NOMO-1 treated with dmso at 0.1 percent for 144 hours (cell line): ENCODE measurements at regions not wholly inside any gene's neighbourhood (a gene's known extent, or its start where the extent isn't known, plus 50 kb on each side); places are given as distances from the start of the nearest gene placed in this dataset.
"Not testable (repeated sequence)": the region's sequence is repeated elsewhere in the genome, so short reads cannot be mapped to it uniquely, and the experiment has no call there.

ENCODE experiments used
- DNase-seq: peaks from one replicate; lab custom pipeline; 2025; ENCODE audit not compliant: unreplicated experiment; lab: John Stamatoyannopoulos, UW

- no peak for DNase-seq
Measured at GRCh38 chr6:90678049-90678779, 91.3 kb upstream of the MAP3K7 start.

- DNase-seq = no peak
Measured at GRCh38 chr6:90677440-90677839, 90.6 kb upstream of the MAP3K7 start.

- no peak for DNase-seq
Measured at GRCh38 chr6:90676516-90677300, 89.8 kb upstream of the MAP3K7 start.

GRCh38 chr6:90675107-90675506 is 88.2 kb upstream of the MAP3K7 start:
- DNase-seq = not testable (repeated sequence)

- DNase-seq = not testable (repeated sequence)
Measured at GRCh38 chr6:90674077-90674476, 87.2 kb upstream of the MAP3K7 start.

- DNase-seq = no peak
Measured at GRCh38 chr6:90669846-90670245, 83.0 kb upstream of the MAP3K7 start.

GRCh38 chr6:90669420-90669819 is 82.5 kb upstream of the MAP3K7 start:
- no peak for DNase-seq

- DNase-seq = no peak
Measured at GRCh38 chr6:90668141-90668540, 81.3 kb upstream of the MAP3K7 start.

GRCh38 chr6:90663873-90664272 is 77.0 kb upstream of the MAP3K7 start:
- DNase-seq = no peak

GRCh38 chr6:90663106-90663505 is 76.2 kb upstream of the MAP3K7 start:
- DNase-seq = no peak

GRCh38 chr6:90660931-90661330 is 74.1 kb upstream of the MAP3K7 start:
- no peak for DNase-seq

- DNase-seq = no peak
Measured at GRCh38 chr6:90658497-90658896, 71.6 kb upstream of the MAP3K7 start.

GRCh38 chr6:90656325-90656724 is 69.5 kb upstream of the MAP3K7 start:
- no peak for DNase-seq

- DNase-seq = no peak
Measured at GRCh38 chr6:90654806-90655205, 67.9 kb upstream of the MAP3K7 start.

GRCh38 chr6:90654166-90654565 is 67.3 kb upstream of the MAP3K7 start:
- DNase-seq = no peak

- DNase-seq = no peak
Measured at GRCh38 chr6:90653750-90654149, 66.9 kb upstream of the MAP3K7 start.

GRCh38 chr6:90650041-90650940 is 63.4 kb upstream of the MAP3K7 start:
- DNase-seq = no peak

- no peak for DNase-seq
Measured at GRCh38 chr6:90648873-90649272, 62.0 kb upstream of the MAP3K7 start.

- no peak for DNase-seq
Measured at GRCh38 chr6:90646940-90647339, 60.1 kb upstream of the MAP3K7 start.

GRCh38 chr6:90645634-90646033 is 58.8 kb upstream of the MAP3K7 start:
- DNase-seq = no peak

- no peak for DNase-seq
Measured at GRCh38 chr6:90644492-90644891, 57.6 kb upstream of the MAP3K7 start.
